Muscle of leg (tissue), 3 donors: ENCODE measurements at regions not wholly inside any gene's neighbourhood (a gene's known extent, or its start where the extent isn't known, plus 50 kb on each side); places are given as distances from the start of the nearest gene placed in this dataset.
"Not testable (repeated sequence)": the region's sequence is repeated elsewhere in the genome, so short reads cannot be mapped to it uniquely, and the experiment has no call there.

Source experiments
- DNase-seq: peaks from one replicate; pipeline ENCODE4 v3.0.0; 2013
- H3K27ac ChIP-seq: one replicate; pipeline ENCODE4 v1.5.1; 2013; ENCODE audit warnings: mild to moderate bottlenecking, low read length, control low read depth
- H3K27me3 ChIP-seq: one replicate; pipeline ENCODE4 v1.6.1; 2013; ENCODE audit warnings: low read length; ENCODE audit not compliant: control insufficient read depth, insufficient read depth
- H3K36me3 ChIP-seq: one replicate; pipeline ENCODE4 v1.6.1; 2013; ENCODE audit warnings: low read length; ENCODE audit not compliant: control insufficient read depth, insufficient read depth
- H3K4me1 ChIP-seq: one replicate; pipeline ENCODE4 v1.6.1; 2013; ENCODE audit warnings: low read length; ENCODE audit not compliant: control insufficient read depth, insufficient read depth
- H3K4me3 ChIP-seq: one replicate; pipeline ENCODE4 v1.5.1; 2013; ENCODE audit warnings: low read length, control low read depth
- H3K9me3 ChIP-seq: replicated peaks from 2 replicates; pipeline ENCODE4 v1.6.1; 2013; ENCODE audit warnings: low read depth, low read length; ENCODE audit not compliant: control insufficient read depth
- WGBS: methylation state at CpG from one replicate; pipeline ENCODE4 v1.1.5; 2013; ENCODE audit warnings: missing lambda C conversion rate; ENCODE audit not compliant: insufficient coverage; 5-methylcytosine and 5-hydroxymethylcytosine counted together

GRCh38 chr5:42950116-42950455, 90.0 kb downstream of the ANXA2R start:
- H3K27ac ChIP-seq, result peak overlapping the region; percentile 84
- no peak for DNase-seq
- no CpG with 5 or more reads among the region's 7 CpGs for WGBS
- no peak overlapping the region for H3K4me3 ChIP-seq
- no peaks in the 10 kb centered on the region for H3K9me3 ChIP-seq
- H3K36me3 ChIP-seq, result no peaks in the 10 kb centered on the region
- H3K4me1 ChIP-seq, result peaks cover 32% of the 10 kb centered on the region
- peaks cover 90% of the 10 kb centered on the region for H3K27me3 ChIP-seq

GRCh38 chr5:42949348-42950115, 90.6 kb downstream of the ANXA2R start:
- Histone ChIP-seq H3K27me3 (peaks cover 92% of the 10 kb centered on the region), H3K36me3 (no peaks in the 10 kb centered on the region), H3K27ac (peak overlapping the region; percentile 84), H3K4me1 (peaks cover 32% of the 10 kb centered on the region), H3K9me3 (no peaks in the 10 kb centered on the region), H3K4me3 (peak overlapping the region; percentile 15)
- 2% methylated on average over 28 of the region's 33 CpGs for WGBS
- peak; percentile 66 for DNase-seq

GRCh38 chr5:42948961-42949347, 91.2 kb downstream of the ANXA2R start:
- no peak overlapping the region for H3K4me3 ChIP-seq
- no peaks in the 10 kb centered on the region for H3K9me3 ChIP-seq
- 5% methylated on average over 6 of the region's 10 CpGs for WGBS

GRCh38 chr5:42944989-42945388, 95.1 kb downstream of the ANXA2R start:
- Histone ChIP-seq H3K4me3 (no peak overlapping the region), H3K27ac (no peak overlapping the region), H3K9me3 (no peaks in the 10 kb centered on the region), H3K4me1 (peaks cover 13% of the 10 kb centered on the region), H3K27me3 (peaks cover 76% of the 10 kb centered on the region), H3K36me3 (no peaks in the 10 kb centered on the region)
- 75% methylated on average over 5 of the region's 5 CpGs for WGBS
- peak; percentile 12 for DNase-seq

More at GRCh38 chr5:42948961-42949347, 91.2 kb downstream of the ANXA2R start:
- Histone ChIP-seq H3K36me3 (no peaks in the 10 kb centered on the region), H3K4me1 (peaks cover 35% of the 10 kb centered on the region), H3K27ac (peak overlapping the region; percentile 84), H3K27me3 (peaks cover 92% of the 10 kb centered on the region)
- DNase-seq, result no peak

- Histone ChIP-seq H3K27ac (no peak overlapping the region), H3K9me3 (no peaks in the 10 kb centered on the region), H3K4me3 (no peak overlapping the region), H3K4me1 (peaks cover 4% of the 10 kb centered on the region), H3K36me3 (no peaks in the 10 kb centered on the region), H3K27me3 (peaks cover 69% of the 10 kb centered on the region)
- DNase-seq, result peak; percentile 2
- WGBS, result 4% methylated on average over 36 of the region's 39 CpGs
These were observed 96.0 kb downstream of the ANXA2R start for GRCh38 chr5:42943931-42944631.

GRCh38 chr5:42940853-42941252, 99.3 kb downstream of the ANXA2R start:
- H3K27me3 ChIP-seq, result peaks cover 43% of the 10 kb centered on the region

GRCh38 chr5:42932011-42932410, 108.1 kb downstream of the ANXA2R start:
- not testable (repeated sequence) for H3K36me3 ChIP-seq, H3K4me1 ChIP-seq, H3K9me3 ChIP-seq, H3K27me3 ChIP-seq, H3K4me3 ChIP-seq, DNase-seq, H3K27ac ChIP-seq
- WGBS, result 92% methylated on average over 8 of the region's 8 CpGs

More at GRCh38 chr5:42940853-42941252, 99.3 kb downstream of the ANXA2R start:
- no peak for DNase-seq
- Histone ChIP-seq H3K9me3 (no peaks in the 10 kb centered on the region), H3K4me3 (no peak overlapping the region), H3K4me1 (peaks cover 4% of the 10 kb centered on the region), H3K27ac (no peak overlapping the region), H3K36me3 (no peaks in the 10 kb centered on the region)

GRCh38 chr5:42931451-42931850, 108.7 kb downstream of the ANXA2R start:
- 92% methylated on average over 5 of the region's 9 CpGs for WGBS
- not testable (repeated sequence) for H3K27me3 ChIP-seq, H3K4me3 ChIP-seq, H3K27ac ChIP-seq, H3K36me3 ChIP-seq, H3K4me1 ChIP-seq, H3K9me3 ChIP-seq, DNase-seq

- H3K27ac ChIP-seq, result no peak overlapping the region
- peaks cover 3% of the 10 kb centered on the region for H3K9me3 ChIP-seq
- DNase-seq, result no peak
- H3K36me3 ChIP-seq, result no peaks in the 10 kb centered on the region
- WGBS, result no CpG with 5 or more reads among the region's 1 CpG
- H3K4me1 ChIP-seq, result no peaks in the 10 kb centered on the region
- H3K27me3 ChIP-seq, result no peaks in the 10 kb centered on the region
- no peak overlapping the region for H3K4me3 ChIP-seq
These were observed 109.2 kb downstream of the ANXA2R start for GRCh38 chr5:42930934-42931333.

GRCh38 chr5:42929871-42930270, 110.2 kb downstream of the ANXA2R start:
- WGBS, result no CpG with 5 or more reads among the region's 4 CpGs
- Histone ChIP-seq H3K9me3 (peaks cover 3% of the 10 kb centered on the region), H3K27me3 (peaks cover 6% of the 10 kb centered on the region), H3K4me3 (no peak overlapping the region), H3K4me1 (no peaks in the 10 kb centered on the region), H3K27ac (no peak overlapping the region), H3K36me3 (no peaks in the 10 kb centered on the region)
- no peak for DNase-seq
